Progenitor cell of endocrine pancreas (in vitro differentiated cells): ENCODE measurements at regions not wholly inside any gene's neighbourhood (a gene's known extent, or its start where the extent isn't known, plus 50 kb on each side); places are given as distances from the start of the nearest gene placed in this dataset.

Source experiments
- DNase-seq: peaks from one replicate; pipeline ENCODE4 v3.0.0; 2021; ENCODE audit warnings: low spot score; ENCODE audit not compliant: unreplicated experiment
- H3K27ac Mint-ChIP-seq: 2 replicates; pipeline ENCODE4 v1.8.0; 2021; ENCODE audit warnings: mild to moderate bottlenecking, moderate library complexity, mixed read lengths
- H3K27me3 Mint-ChIP-seq: 2 replicates; pipeline ENCODE4 v1.8.0; 2021; ENCODE audit warnings: mixed read lengths
- H3K36me3 Mint-ChIP-seq: 2 replicates; pipeline ENCODE4 v1.8.0; 2022; ENCODE audit warnings: mixed read lengths; ENCODE audit not compliant: insufficient read depth
- H3K4me1 Mint-ChIP-seq: 2 replicates; pipeline ENCODE4 v1.8.0; 2021; ENCODE audit warnings: low read depth, mixed read lengths
- H3K4me3 Mint-ChIP-seq: 2 replicates; pipeline ENCODE4 v1.8.0; 2021; ENCODE audit warnings: low read depth, mild to moderate bottlenecking, moderate library complexity, mixed read lengths
- H3K9me3 Mint-ChIP-seq: 2 replicates; pipeline ENCODE4 v1.8.0; 2021; ENCODE audit warnings: low read depth, mixed read lengths
- CTCF ChIP-seq: fragments of 200-600 bp; sonication (generic); IDR thresholded peaks from one replicate; pipeline ENCODE4 v1.5.0; 2021; ENCODE audit warnings: antibody characterized with exemption, mild to moderate bottlenecking; ENCODE audit not compliant: unreplicated experiment

GRCh38 chr5:107217721-107218130 lies 453.0 kb downstream of the EFNA5 start:
- no peaks in the 10 kb centered on the region for H3K4me1 Mint-ChIP-seq
- no peak overlapping the region for H3K4me3 Mint-ChIP-seq
- no peak for DNase-seq
- H3K27me3 Mint-ChIP-seq = no peaks in the 10 kb centered on the region
- H3K27ac Mint-ChIP-seq = no peak overlapping the region
- TF ChIP-seq CTCF = no peak
- no peaks in the 10 kb centered on the region for H3K36me3 Mint-ChIP-seq
- H3K9me3 Mint-ChIP-seq = no peaks in the 10 kb centered on the region

GRCh38 chr5:107216587-107216986 lies 454.1 kb downstream of the EFNA5 start:
- H3K9me3 Mint-ChIP-seq = no peaks in the 10 kb centered on the region
- no peak overlapping the region for H3K27ac Mint-ChIP-seq
- no peak for DNase-seq
- no peaks in the 10 kb centered on the region for H3K36me3 Mint-ChIP-seq
- H3K4me3 Mint-ChIP-seq = no peak overlapping the region
- no peaks in the 10 kb centered on the region for H3K27me3 Mint-ChIP-seq
- TF ChIP-seq CTCF = no peak
- H3K4me1 Mint-ChIP-seq = peaks cover 3% of the 10 kb centered on the region

- Mint-ChIP-seq H3K4me1 (peaks cover 3% of the 10 kb centered on the region), H3K36me3 (no peaks in the 10 kb centered on the region), H3K4me3 (no peak overlapping the region), H3K27me3 (no peaks in the 10 kb centered on the region), H3K27ac (no peak overlapping the region), H3K9me3 (no peaks in the 10 kb centered on the region)
- DNase-seq = no peak
- no peak for TF ChIP-seq CTCF
Measured at GRCh38 chr5:107215611-107216010, 455.1 kb downstream of the EFNA5 start.

GRCh38 chr5:107213025-107213424 lies 457.7 kb downstream of the EFNA5 start:
- H3K36me3 Mint-ChIP-seq = no peaks in the 10 kb centered on the region
- H3K4me3 Mint-ChIP-seq = no peak overlapping the region
- no peak overlapping the region for H3K27ac Mint-ChIP-seq
- no peak for DNase-seq
- H3K4me1 Mint-ChIP-seq = peaks cover 3% of the 10 kb centered on the region
- no peaks in the 10 kb centered on the region for H3K27me3 Mint-ChIP-seq
- no peak for TF ChIP-seq CTCF
- H3K9me3 Mint-ChIP-seq = no peaks in the 10 kb centered on the region

- DNase-seq = no peak
- Mint-ChIP-seq H3K36me3 (no peaks in the 10 kb centered on the region), H3K27me3 (no peaks in the 10 kb centered on the region), H3K4me1 (peaks cover 3% of the 10 kb centered on the region), H3K9me3 (peaks cover 3% of the 10 kb centered on the region), H3K4me3 (no peak overlapping the region), H3K27ac (no peak overlapping the region)
- TF ChIP-seq CTCF = no peak
Measured at GRCh38 chr5:107211630-107212029, 459.1 kb downstream of the EFNA5 start.
